ENCODE measurements at regions not wholly inside any gene's neighbourhood (a gene's known extent, or its start where the extent isn't known, plus 50 kb on each side); places are given as distances from the start of the nearest gene placed in this dataset.

GRCh38 chr16:5706211-5706610 lies 608.6 kb upstream of the EEF2KMT start:
- POLR2A ChIA-PET = no interaction called here

GRCh38 chr16:5704271-5704670 lies 606.7 kb upstream of the EEF2KMT start:
- ChIA-PET POLR2A (no interaction called here), CTCF (no interaction called here)

More at GRCh38 chr16:5706211-5706610, 608.6 kb upstream of the EEF2KMT start:
- CTCF ChIA-PET = no interaction called here

- CTCF ChIA-PET = no interaction called here
- POLR2A ChIA-PET = no interaction called here
Measured at GRCh38 chr16:5693426-5693825, 595.8 kb upstream of the EEF2KMT start.

- ChIA-PET CTCF (no interaction called here), POLR2A (no interaction called here)
Measured at GRCh38 chr16:5681966-5682365, 584.4 kb upstream of the EEF2KMT start.

- CTCF ChIA-PET = no interaction called here
- POLR2A ChIA-PET = no interaction called here
Measured at GRCh38 chr16:5678371-5678770, 580.8 kb upstream of the EEF2KMT start.

GRCh38 chr16:5671421-5671820 lies 573.8 kb upstream of the EEF2KMT start:
- CTCF ChIA-PET = interaction anchor here (0.6 kb wide), 1 partner anchor 687 kb away, joined by 3 read pairs; no protein-coding TSS in a partner anchor
- POLR2A ChIA-PET = no interaction called here

- ChIA-PET POLR2A (no interaction called here), CTCF (no interaction called here)
Measured at GRCh38 chr16:5670198-5670597, 572.6 kb upstream of the EEF2KMT start.

- ChIA-PET POLR2A (no interaction called here), CTCF (no interaction called here)
Measured at GRCh38 chr16:5668553-5668952, 571.0 kb upstream of the EEF2KMT start.

- POLR2A ChIA-PET = no interaction called here
- CTCF ChIA-PET = no interaction called here
Measured at GRCh38 chr16:5665834-5666233, 568.2 kb upstream of the EEF2KMT start.

- ChIA-PET CTCF (no interaction called here), POLR2A (no interaction called here)
Measured at GRCh38 chr16:5653789-5654188, 556.2 kb upstream of the EEF2KMT start.

- POLR2A ChIA-PET = no interaction called here
Measured at GRCh38 chr16:5653041-5653440, 555.4 kb upstream of the EEF2KMT start.

GRCh38 chr16:5649762-5650743 lies 552.5 kb upstream of the EEF2KMT start:
- POLR2A ChIA-PET = no interaction called here
- CTCF ChIA-PET = no interaction called here

More at GRCh38 chr16:5653041-5653440, 555.4 kb upstream of the EEF2KMT start:
- CTCF ChIA-PET = interaction anchor here (0.8 kb wide), 1 partner anchor 10 kb away, joined by 3 read pairs; no protein-coding TSS in a partner anchor

GRCh38 chr16:5647051-5647450 lies 549.5 kb upstream of the EEF2KMT start:
- ChIA-PET CTCF (no interaction called here), POLR2A (no interaction called here)

- CTCF ChIA-PET = no interaction called here
Measured at GRCh38 chr16:5643855-5644531, 546.4 kb upstream of the EEF2KMT start.

GRCh38 chr16:5642436-5642835 lies 544.8 kb upstream of the EEF2KMT start:
- POLR2A ChIA-PET = no interaction called here
- CTCF ChIA-PET = no interaction called here

More at GRCh38 chr16:5643855-5644531, 546.4 kb upstream of the EEF2KMT start:
- POLR2A ChIA-PET = no interaction called here

- CTCF ChIA-PET = no interaction called here
- POLR2A ChIA-PET = no interaction called here
Measured at GRCh38 chr16:5642011-5642410, 544.4 kb upstream of the EEF2KMT start.

- ChIA-PET CTCF (no interaction called here), POLR2A (no interaction called here)
Measured at GRCh38 chr16:5640883-5641282, 543.3 kb upstream of the EEF2KMT start.

GRCh38 chr16:5639531-5639930 lies 541.9 kb upstream of the EEF2KMT start:
- ChIA-PET POLR2A (no interaction called here), CTCF (no interaction called here)

- ChIA-PET CTCF (interaction anchor here (1.6 kb wide), 1 partner anchor 38 kb away, joined by 3 read pairs; no protein-coding TSS in a partner anchor), POLR2A (no interaction called here)
Measured at GRCh38 chr16:5635331-5635730, 537.7 kb upstream of the EEF2KMT start.

- ChIA-PET CTCF (interaction anchor here (1.6 kb wide), 1 partner anchor 38 kb away, joined by 3 read pairs; no protein-coding TSS in a partner anchor), POLR2A (no interaction called here)
Measured at GRCh38 chr16:5634666-5635180, 537.1 kb upstream of the EEF2KMT start.
